WTC11 (cell line): ENCODE measurements at regions not wholly inside any gene's neighbourhood (a gene's known extent, or its start where the extent isn't known, plus 50 kb on each side); places are given as distances from the start of the nearest gene placed in this dataset.

Experiments
- ATAC-seq: fragments of 200-7000 bp; cut with Tn5 transposase; 2 replicates; pipeline ENCODE4 v1.10.0; 2021; ENCODE audit warnings: mild to moderate bottlenecking, moderate library complexity
- CTCF ChIA-PET: fragments of 300-600 bp; sonication (Branson Sonifier 250); formaldehyde crosslinking; loops from one replicate; lab custom pipeline; 2021; ENCODE audit warnings: antibody characterized with exemption; lab: Charles Lee
- POLR2A ChIA-PET: fragments of 350-600 bp; sonication (Branson Sonifier 250); formaldehyde crosslinking; loops from one replicate; lab custom pipeline; 2021; ENCODE audit warnings: antibody characterized with exemption; lab: Charles Lee
- DNase-seq: peaks from one replicate; pipeline ENCODE4 v3.0.0; 2021; ENCODE audit warnings: low spot score
- H3K27ac Mint-ChIP-seq: 2 replicates; pipeline ENCODE4 v1.8.0; 2021; ENCODE audit warnings: mixed read lengths
- H3K27me3 Mint-ChIP-seq: 2 replicates; pipeline ENCODE4 v1.8.0; 2021; ENCODE audit warnings: low read depth, mild to moderate bottlenecking, moderate library complexity, mixed read lengths
- H3K36me3 Mint-ChIP-seq: 2 replicates; pipeline ENCODE4 v1.8.0; 2021; ENCODE audit warnings: mixed read lengths
- H3K4me1 Mint-ChIP-seq: 2 replicates; pipeline ENCODE4 v1.8.0; 2022; ENCODE audit warnings: mixed read lengths
- H3K4me3 Mint-ChIP-seq: 2 replicates; pipeline ENCODE4 v1.8.0; 2021; ENCODE audit warnings: mild to moderate bottlenecking, moderate library complexity, mixed read lengths
- H3K9me3 Mint-ChIP-seq: 2 replicates; pipeline ENCODE4 v1.8.0; 2021; ENCODE audit warnings: mixed read lengths
- ATF1 ChIP-seq: sonication (generic); formaldehyde crosslinking; IDR thresholded peaks from 2 replicates; pipeline ENCODE4 v1.8.1; 2023; ENCODE audit warnings: mild to moderate bottlenecking, moderate library complexity, missing genetic modification reagents
- CBFB ChIP-seq: sonication (generic); formaldehyde crosslinking; IDR thresholded peaks from 2 replicates; pipeline ENCODE4 v1.8.1; 2022; ENCODE audit warnings: mild to moderate bottlenecking, low read depth, missing genetic modification reagents
- CREM ChIP-seq: sonication (generic); formaldehyde crosslinking; IDR thresholded peaks from 2 replicates; pipeline ENCODE4 v1.8.1; 2022; ENCODE audit warnings: mild to moderate bottlenecking, missing genetic modification reagents, moderate library complexity
- ETV6 ChIP-seq: sonication (generic); formaldehyde crosslinking; IDR thresholded peaks from 2 replicates; pipeline ENCODE4 v1.8.1; 2022; ENCODE audit warnings: mild to moderate bottlenecking, missing genetic modification reagents
- GRHL2 ChIP-seq: fragments of 250-450 bp; sonication (Bioruptor Pico); IDR thresholded peaks from 2 replicates; pipeline ENCODE4 v1.8.0; 2022; ENCODE audit warnings: mild to moderate bottlenecking, moderate library complexity; ENCODE audit not compliant: insufficient replicate concordance, severe bottlenecking
- GTF2I ChIP-seq: fragments of 250-450 bp; sonication (Bioruptor Pico); conservative IDR thresholded peaks from 2 replicates; pipeline ENCODE4 v1.4.0; 2021; ENCODE audit warnings: mild to moderate bottlenecking
- HMGA2 ChIP-seq: fragments of 250-450 bp; sonication (Bioruptor Pico); IDR thresholded peaks from 2 replicates; pipeline ENCODE4 v1.4.0; 2021; ENCODE audit warnings: mild to moderate bottlenecking, moderate library complexity
- IRF2 ChIP-seq: sonication (generic); formaldehyde crosslinking; IDR thresholded peaks from 2 replicates; pipeline ENCODE4 v1.8.0; 2022; ENCODE audit warnings: low read depth, missing genetic modification reagents, borderline replicate concordance
- JAZF1 ChIP-seq: fragments of 250-450 bp; sonication (Bioruptor Pico); IDR thresholded peaks from 2 replicates; pipeline ENCODE4 v1.9.0; 2021; ENCODE audit warnings: moderate library complexity, mild to moderate bottlenecking, inconsistent platforms
- NR3C1 ChIP-seq: sonication (generic); formaldehyde crosslinking; conservative IDR thresholded peaks from 2 replicates; pipeline ENCODE4 v1.8.1; 2023; ENCODE audit warnings: low read depth, mild to moderate bottlenecking, missing genetic modification reagents
- OVOL2 ChIP-seq: fragments of 250-450 bp; sonication (Bioruptor Pico); IDR thresholded peaks from 2 replicates; pipeline ENCODE4 v1.9.0; 2021; ENCODE audit warnings: mild to moderate bottlenecking, borderline replicate concordance
- RELA ChIP-seq: sonication (generic); formaldehyde crosslinking; IDR thresholded peaks from 2 replicates; pipeline ENCODE4 v1.8.1; 2022; ENCODE audit warnings: missing genetic modification reagents, mild to moderate bottlenecking, borderline replicate concordance
- SMAD4 ChIP-seq: sonication (generic); formaldehyde crosslinking; IDR thresholded peaks from 2 replicates; pipeline ENCODE4 v1.8.0; 2022; ENCODE audit warnings: mild to moderate bottlenecking, missing genetic modification reagents
- TEAD1 ChIP-seq: sonication (generic); formaldehyde crosslinking; IDR thresholded peaks from 2 replicates; pipeline ENCODE4 v1.8.0; 2022; ENCODE audit warnings: mild to moderate bottlenecking, missing genetic modification reagents
- TEAD4 ChIP-seq: sonication (generic); formaldehyde crosslinking; IDR thresholded peaks from 2 replicates; pipeline ENCODE4 v1.8.0; 2022; ENCODE audit warnings: mild to moderate bottlenecking, missing genetic modification reagents
- ZNF232 ChIP-seq: sonication (generic); formaldehyde crosslinking; IDR thresholded peaks from 2 replicates; pipeline ENCODE4 v1.8.0; 2022; ENCODE audit warnings: mild to moderate bottlenecking, missing genetic modification reagents
- ZNF416 ChIP-seq: fragments of 250-450 bp; sonication (Bioruptor Pico); IDR thresholded peaks from 2 replicates; pipeline ENCODE4 v1.9.0; 2021; ENCODE audit warnings: mild to moderate bottlenecking, inconsistent platforms
- TF ChIP-seq, protein P1 (sequence below): sonication (generic); formaldehyde crosslinking; IDR thresholded peaks from 2 replicates; pipeline ENCODE4 v1.8.0; 2022; ENCODE audit warnings: missing genetic modification reagents
- TF ChIP-seq, protein P2 (sequence below): sonication (generic); formaldehyde crosslinking; conservative IDR thresholded peaks from 2 replicates; pipeline ENCODE4 v1.8.1; 2023; ENCODE audit warnings: mild to moderate bottlenecking, low read depth, missing genetic modification reagents, moderate library complexity
- TF ChIP-seq, protein P3 (sequence below): sonication (generic); formaldehyde crosslinking; IDR thresholded peaks from 2 replicates; pipeline ENCODE4 v1.8.1; 2023; ENCODE audit warnings: mild to moderate bottlenecking, moderate library complexity, missing genetic modification reagents
- TF ChIP-seq, protein P4 (sequence below): fragments of 200-600 bp; IDR thresholded peaks from 2 replicates; pipeline ENCODE4 v1.8.0; 2022; ENCODE audit warnings: antibody characterized with exemption
- TF ChIP-seq, protein P5 (sequence below): sonication (generic); formaldehyde crosslinking; IDR thresholded peaks from 2 replicates; pipeline ENCODE4 v1.8.1; 2022; ENCODE audit warnings: low read depth, mild to moderate bottlenecking, moderate library complexity, missing genetic modification reagents, borderline replicate concordance
- TF ChIP-seq, protein P6 (sequence below): sonication (generic); formaldehyde crosslinking; IDR thresholded peaks from 2 replicates; pipeline ENCODE4 v1.8.1; 2022; ENCODE audit warnings: missing genetic modification reagents, borderline replicate concordance
- TF ChIP-seq, protein P7 (sequence below): sonication (generic); formaldehyde crosslinking; IDR thresholded peaks from 2 replicates; pipeline ENCODE4 v1.8.1; 2023; ENCODE audit warnings: mild to moderate bottlenecking, missing genetic modification reagents, moderate library complexity

DNA sequence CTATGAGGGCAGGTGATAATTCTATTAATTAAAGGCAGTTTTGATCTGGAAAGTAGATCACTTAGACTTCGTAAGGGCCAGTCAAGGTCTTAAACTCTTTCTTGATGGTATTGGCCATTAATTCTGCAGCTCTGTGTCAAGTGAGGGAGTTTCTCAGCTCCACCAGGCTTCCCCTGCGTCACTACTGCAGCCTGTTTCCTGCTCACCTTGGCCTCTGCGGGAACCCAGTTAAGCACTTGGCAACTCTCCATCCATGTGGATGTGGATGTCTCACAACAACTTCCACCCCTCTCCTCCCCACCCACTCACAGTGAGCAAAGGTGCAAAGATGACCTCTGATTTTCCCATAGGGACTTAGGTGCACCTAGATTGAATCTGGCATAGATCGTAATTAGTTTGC, 191.6 kb downstream of the PLK2 start:
- ATAC-seq (no peak), DNase-seq (no peak)
- POLR2A ChIA-PET, result no interaction called here
- Mint-ChIP-seq H3K27me3 (no peaks in the 10 kb centered on the region), H3K9me3 (0 out of 2 replicates have a peak, but pooled peaks cover 3% of the 10 kb centered on the region), H3K36me3 (no peaks in the 10 kb centered on the region), H3K4me1 (peaks cover 4% of the 10 kb centered on the region), H3K4me3 (no peak overlapping the region), H3K27ac (no peak overlapping the region)
- CTCF ChIA-PET, result no interaction called here
- TF ChIP-seq CREM (CRISPR knock-in tag) (no peak), GRHL2 (CRISPR knock-in tag) (no peak), IRF2 (CRISPR knock-in tag) (no peak), GTF2I (CRISPR knock-in tag) (no peak), ETV6 (CRISPR knock-in tag) (no peak), OVOL2 (CRISPR knock-in tag) (no peak), TEAD4 (CRISPR knock-in tag) (no peak), RELA (CRISPR knock-in tag) (no peak), ZNF416 (CRISPR knock-in tag) (no peak)
- TF ChIP-seq, protein P1, sequence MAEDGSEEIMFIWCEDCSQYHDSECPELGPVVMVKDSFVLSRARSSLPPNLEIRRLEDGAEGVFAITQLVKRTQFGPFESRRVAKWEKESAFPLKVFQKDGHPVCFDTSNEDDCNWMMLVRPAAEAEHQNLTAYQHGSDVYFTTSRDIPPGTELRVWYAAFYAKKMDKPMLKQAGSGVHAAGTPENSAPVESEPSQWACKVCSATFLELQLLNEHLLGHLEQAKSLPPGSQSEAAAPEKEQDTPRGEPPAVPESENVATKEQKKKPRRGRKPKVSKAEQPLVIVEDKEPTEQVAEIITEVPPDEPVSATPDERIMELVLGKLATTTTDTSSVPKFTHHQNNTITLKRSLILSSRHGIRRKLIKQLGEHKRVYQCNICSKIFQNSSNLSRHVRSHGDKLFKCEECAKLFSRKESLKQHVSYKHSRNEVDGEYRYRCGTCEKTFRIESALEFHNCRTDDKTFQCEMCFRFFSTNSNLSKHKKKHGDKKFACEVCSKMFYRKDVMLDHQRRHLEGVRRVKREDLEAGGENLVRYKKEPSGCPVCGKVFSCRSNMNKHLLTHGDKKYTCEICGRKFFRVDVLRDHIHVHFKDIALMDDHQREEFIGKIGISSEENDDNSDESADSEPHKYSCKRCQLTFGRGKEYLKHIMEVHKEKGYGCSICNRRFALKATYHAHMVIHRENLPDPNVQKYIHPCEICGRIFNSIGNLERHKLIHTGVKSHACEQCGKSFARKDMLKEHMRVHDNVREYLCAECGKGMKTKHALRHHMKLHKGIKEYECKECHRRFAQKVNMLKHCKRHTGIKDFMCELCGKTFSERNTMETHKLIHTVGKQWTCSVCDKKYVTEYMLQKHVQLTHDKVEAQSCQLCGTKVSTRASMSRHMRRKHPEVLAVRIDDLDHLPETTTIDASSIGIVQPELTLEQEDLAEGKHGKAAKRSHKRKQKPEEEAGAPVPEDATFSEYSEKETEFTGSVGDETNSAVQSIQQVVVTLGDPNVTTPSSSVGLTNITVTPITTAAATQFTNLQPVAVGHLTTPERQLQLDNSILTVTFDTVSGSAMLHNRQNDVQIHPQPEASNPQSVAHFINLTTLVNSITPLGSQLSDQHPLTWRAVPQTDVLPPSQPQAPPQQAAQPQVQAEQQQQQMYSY (CRISPR knock-in tag), result no peak
- TF ChIP-seq, protein P2, sequence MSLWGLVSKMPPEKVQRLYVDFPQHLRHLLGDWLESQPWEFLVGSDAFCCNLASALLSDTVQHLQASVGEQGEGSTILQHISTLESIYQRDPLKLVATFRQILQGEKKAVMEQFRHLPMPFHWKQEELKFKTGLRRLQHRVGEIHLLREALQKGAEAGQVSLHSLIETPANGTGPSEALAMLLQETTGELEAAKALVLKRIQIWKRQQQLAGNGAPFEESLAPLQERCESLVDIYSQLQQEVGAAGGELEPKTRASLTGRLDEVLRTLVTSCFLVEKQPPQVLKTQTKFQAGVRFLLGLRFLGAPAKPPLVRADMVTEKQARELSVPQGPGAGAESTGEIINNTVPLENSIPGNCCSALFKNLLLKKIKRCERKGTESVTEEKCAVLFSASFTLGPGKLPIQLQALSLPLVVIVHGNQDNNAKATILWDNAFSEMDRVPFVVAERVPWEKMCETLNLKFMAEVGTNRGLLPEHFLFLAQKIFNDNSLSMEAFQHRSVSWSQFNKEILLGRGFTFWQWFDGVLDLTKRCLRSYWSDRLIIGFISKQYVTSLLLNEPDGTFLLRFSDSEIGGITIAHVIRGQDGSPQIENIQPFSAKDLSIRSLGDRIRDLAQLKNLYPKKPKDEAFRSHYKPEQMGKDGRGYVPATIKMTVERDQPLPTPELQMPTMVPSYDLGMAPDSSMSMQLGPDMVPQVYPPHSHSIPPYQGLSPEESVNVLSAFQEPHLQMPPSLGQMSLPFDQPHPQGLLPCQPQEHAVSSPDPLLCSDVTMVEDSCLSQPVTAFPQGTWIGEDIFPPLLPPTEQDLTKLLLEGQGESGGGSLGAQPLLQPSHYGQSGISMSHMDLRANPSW (CRISPR knock-in tag), result no peak
- TF ChIP-seq, protein P3, sequence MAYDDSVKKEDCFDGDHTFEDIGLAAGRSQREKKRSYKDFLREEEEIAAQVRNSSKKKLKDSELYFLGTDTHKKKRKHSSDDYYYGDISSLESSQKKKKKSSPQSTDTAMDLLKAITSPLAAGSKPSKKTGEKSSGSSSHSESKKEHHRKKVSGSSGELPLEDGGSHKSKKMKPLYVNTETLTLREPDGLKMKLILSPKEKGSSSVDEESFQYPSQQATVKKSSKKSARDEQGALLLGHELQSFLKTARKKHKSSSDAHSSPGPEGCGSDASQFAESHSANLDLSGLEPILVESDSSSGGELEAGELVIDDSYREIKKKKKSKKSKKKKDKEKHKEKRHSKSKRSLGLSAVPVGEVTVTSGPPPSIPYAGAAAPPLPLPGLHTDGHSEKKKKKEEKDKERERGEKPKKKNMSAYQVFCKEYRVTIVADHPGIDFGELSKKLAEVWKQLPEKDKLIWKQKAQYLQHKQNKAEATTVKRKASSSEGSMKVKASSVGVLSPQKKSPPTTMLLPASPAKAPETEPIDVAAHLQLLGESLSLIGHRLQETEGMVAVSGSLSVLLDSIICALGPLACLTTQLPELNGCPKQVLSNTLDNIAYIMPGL, result no peak
- TF ChIP-seq, protein P4, sequence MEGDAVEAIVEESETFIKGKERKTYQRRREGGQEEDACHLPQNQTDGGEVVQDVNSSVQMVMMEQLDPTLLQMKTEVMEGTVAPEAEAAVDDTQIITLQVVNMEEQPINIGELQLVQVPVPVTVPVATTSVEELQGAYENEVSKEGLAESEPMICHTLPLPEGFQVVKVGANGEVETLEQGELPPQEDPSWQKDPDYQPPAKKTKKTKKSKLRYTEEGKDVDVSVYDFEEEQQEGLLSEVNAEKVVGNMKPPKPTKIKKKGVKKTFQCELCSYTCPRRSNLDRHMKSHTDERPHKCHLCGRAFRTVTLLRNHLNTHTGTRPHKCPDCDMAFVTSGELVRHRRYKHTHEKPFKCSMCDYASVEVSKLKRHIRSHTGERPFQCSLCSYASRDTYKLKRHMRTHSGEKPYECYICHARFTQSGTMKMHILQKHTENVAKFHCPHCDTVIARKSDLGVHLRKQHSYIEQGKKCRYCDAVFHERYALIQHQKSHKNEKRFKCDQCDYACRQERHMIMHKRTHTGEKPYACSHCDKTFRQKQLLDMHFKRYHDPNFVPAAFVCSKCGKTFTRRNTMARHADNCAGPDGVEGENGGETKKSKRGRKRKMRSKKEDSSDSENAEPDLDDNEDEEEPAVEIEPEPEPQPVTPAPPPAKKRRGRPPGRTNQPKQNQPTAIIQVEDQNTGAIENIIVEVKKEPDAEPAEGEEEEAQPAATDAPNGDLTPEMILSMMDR, result no peak

DNA sequence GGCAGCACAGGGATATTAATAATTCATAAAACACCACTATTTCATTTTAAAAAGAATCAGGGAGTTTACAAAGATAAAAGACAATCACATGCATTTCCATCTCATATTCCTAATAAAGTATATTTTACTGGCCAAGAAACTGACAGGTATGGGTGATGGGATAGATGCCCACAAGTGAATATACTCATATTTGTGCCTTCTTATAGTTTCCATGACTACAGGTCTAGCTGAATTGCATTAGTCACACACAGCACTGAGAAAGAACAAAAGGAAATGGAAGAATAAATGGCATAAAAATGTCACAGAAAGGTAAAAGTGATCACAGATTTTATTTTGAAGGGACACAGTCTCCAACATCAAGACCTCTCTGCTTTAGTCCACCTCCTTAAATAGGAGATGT, 193.5 kb downstream of the PLK2 start:
- ChIA-PET POLR2A (no interaction called here), CTCF (no interaction called here)
- DNase-seq (no peak), ATAC-seq (no peak)
- H3K27me3 Mint-ChIP-seq, result no peaks in the 10 kb centered on the region
- peaks cover 4% of the 10 kb centered on the region for H3K4me1 Mint-ChIP-seq
- peaks cover 6% of the 10 kb centered on the region for H3K9me3 Mint-ChIP-seq
- no peaks in the 10 kb centered on the region for H3K36me3 Mint-ChIP-seq
- no peak overlapping the region for H3K27ac Mint-ChIP-seq
- no peak overlapping the region for H3K4me3 Mint-ChIP-seq
- TF ChIP-seq TEAD1 (CRISPR knock-in tag), result no peak
- TF ChIP-seq, protein P5, sequence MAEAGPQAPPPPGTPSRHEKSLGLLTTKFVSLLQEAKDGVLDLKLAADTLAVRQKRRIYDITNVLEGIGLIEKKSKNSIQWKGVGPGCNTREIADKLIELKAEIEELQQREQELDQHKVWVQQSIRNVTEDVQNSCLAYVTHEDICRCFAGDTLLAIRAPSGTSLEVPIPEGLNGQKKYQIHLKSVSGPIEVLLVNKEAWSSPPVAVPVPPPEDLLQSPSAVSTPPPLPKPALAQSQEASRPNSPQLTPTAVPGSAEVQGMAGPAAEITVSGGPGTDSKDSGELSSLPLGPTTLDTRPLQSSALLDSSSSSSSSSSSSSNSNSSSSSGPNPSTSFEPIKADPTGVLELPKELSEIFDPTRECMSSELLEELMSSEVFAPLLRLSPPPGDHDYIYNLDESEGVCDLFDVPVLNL, result no peak
- no peak for TF ChIP-seq CBFB (CRISPR knock-in tag)
- TF ChIP-seq HMGA2, result no peak
- TF ChIP-seq JAZF1 (CRISPR knock-in tag), result no peak
- TF ChIP-seq, protein P6, sequence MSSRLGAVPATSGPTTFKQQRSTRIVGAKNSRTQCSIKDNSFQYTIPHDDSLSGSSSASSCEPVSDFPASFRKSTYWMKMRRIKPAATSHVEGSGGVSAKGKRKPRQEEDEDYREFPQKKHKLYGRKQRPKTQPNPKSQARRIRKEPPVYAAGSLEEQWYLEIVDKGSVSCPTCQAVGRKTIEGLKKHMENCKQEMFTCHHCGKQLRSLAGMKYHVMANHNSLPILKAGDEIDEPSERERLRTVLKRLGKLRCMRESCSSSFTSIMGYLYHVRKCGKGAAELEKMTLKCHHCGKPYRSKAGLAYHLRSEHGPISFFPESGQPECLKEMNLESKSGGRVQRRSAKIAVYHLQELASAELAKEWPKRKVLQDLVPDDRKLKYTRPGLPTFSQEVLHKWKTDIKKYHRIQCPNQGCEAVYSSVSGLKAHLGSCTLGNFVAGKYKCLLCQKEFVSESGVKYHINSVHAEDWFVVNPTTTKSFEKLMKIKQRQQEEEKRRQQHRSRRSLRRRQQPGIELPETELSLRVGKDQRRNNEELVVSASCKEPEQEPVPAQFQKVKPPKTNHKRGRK (CRISPR knock-in tag), result no peak
- no peak for TF ChIP-seq SMAD4
- no peak for TF ChIP-seq ATF1 (CRISPR knock-in tag)
- TF ChIP-seq, protein P7, sequence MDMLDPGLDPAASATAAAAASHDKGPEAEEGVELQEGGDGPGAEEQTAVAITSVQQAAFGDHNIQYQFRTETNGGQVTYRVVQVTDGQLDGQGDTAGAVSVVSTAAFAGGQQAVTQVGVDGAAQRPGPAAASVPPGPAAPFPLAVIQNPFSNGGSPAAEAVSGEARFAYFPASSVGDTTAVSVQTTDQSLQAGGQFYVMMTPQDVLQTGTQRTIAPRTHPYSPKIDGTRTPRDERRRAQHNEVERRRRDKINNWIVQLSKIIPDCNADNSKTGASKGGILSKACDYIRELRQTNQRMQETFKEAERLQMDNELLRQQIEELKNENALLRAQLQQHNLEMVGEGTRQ (CRISPR knock-in tag), result no peak
- TF ChIP-seq NR3C1, result no peak
- TF ChIP-seq ZNF232 (CRISPR knock-in tag), result no peak
